Ovary (tissue), 7 donors: ENCODE measurements at regions not wholly inside any gene's neighbourhood (a gene's known extent, or its start where the extent isn't known, plus 50 kb on each side); places are given as distances from the start of the nearest gene placed in this dataset.

Source experiments
- DNase-seq, 5 donors: peaks; one replicate each; pipeline ENCODE4 v3.0.0-alpha.2; 2019 to 2020
- H3K27ac ChIP-seq, 2 donors: fragments of 200-600 bp; one replicate each; pipeline versions ENCODE4 v1.5.1 to v1.8.0; 2019 to 2022
- H3K27me3 ChIP-seq: fragments of 200-600 bp; one replicate; pipeline ENCODE4 v1.8.0; 2022
- H3K36me3 ChIP-seq: fragments of 200-600 bp; sonication (generic); one replicate; pipeline ENCODE4 v1.5.1; 2019
- H3K4me1 ChIP-seq: one replicate; pipeline ENCODE4 v1.8.1; 2013; ENCODE audit warnings: mild to moderate bottlenecking, moderate library complexity; ENCODE audit not compliant: insufficient read depth
- H3K4me3 ChIP-seq: fragments of 200-600 bp; sonication (generic); one replicate; pipeline ENCODE4 v1.5.1; 2017
- H3K9me3 ChIP-seq, 2 donors: fragments of 200-600 bp in 1 of 2; sonication (generic) in 1 of 2; one replicate each; pipeline versions ENCODE4 v1.5.1 to v1.8.1; 2013 to 2019; ENCODE audit warnings: mild to moderate bottlenecking in 1 of 2, moderate library complexity in 1 of 2
- CTCF ChIP-seq, 3 donors: fragments of 450-650 bp in 2 of 3; fragments of 200-600 bp in 1 of 3; IDR thresholded peaks; one replicate each; pipeline versions ENCODE4 v1.5.1 to v1.8.0; 2016 to 2022; ENCODE audit warnings: antibody characterized with exemption in 3 of 3, mild to moderate bottlenecking in 1 of 3
- EP300 ChIP-seq: sonication (generic); formaldehyde crosslinking; IDR thresholded peaks from one replicate; pipeline ENCODE4 v1.6.1; 2017; ENCODE audit warnings: antibody characterized with exemption
- POLR2A ChIP-seq: fragments of 450-650 bp; IDR thresholded peaks from one replicate; pipeline ENCODE4 v1.6.1; 2017; ENCODE audit warnings: antibody characterized with exemption, mild to moderate bottlenecking, moderate library complexity
- WGBS, 3 donors: extraction: QIAGEN DNeasy Blood & Tissue Kit in 1 of 3; methylation state at CpG; one replicate each; pipeline versions ENCODE4 v1.1.5 to v1.1.7; 2013 to 2017; 5-methylcytosine and 5-hydroxymethylcytosine counted together
- intact Hi-C, 4 donors: fragments of 100-400 bp; cut with DNase I; formaldehyde crosslinking; loops; one replicate each; pipeline versions ENCODE4 v1.11.0 to v1.15.1; 2022 to 2023
- donor health status: DM: no; HTN: no; CAD: no; lungs with moderate emphysema.
- donor health status: DM: no; HTN: no; CAD: no.
- donor health status: Bipolar disorder and iron deficiency.
- donor health status: DM: no; HTN: no; CAD: no.
- donor health status: DM: yes; HTN: yes; CAD: no.

GRCh38 chr3:22474706-22475445 lies 723.9 kb upstream of the ZNF385D start:
- H3K36me3 ChIP-seq = no peaks in the 10 kb centered on the region
- TF ChIP-seq POLR2A = no peak
- no peak for TF ChIP-seq CTCF (IDR thresholded peaks at IDR 0.05)
- no peak for TF ChIP-seq EP300
- WGBS, 3 donors = 81 to 91% (median 84%) methylated on average over 8 of the region's 8 CpGs
- no peak overlapping the region for H3K27ac ChIP-seq
- H3K27me3 ChIP-seq = no peaks in the 10 kb centered on the region
- DNase-seq = no peak
- intact Hi-C loops = no loop called here
- H3K4me3 ChIP-seq = no peak overlapping the region
- no peaks in the 10 kb centered on the region for H3K4me1 ChIP-seq
- H3K9me3 ChIP-seq = no peaks in the 10 kb centered on the region

GRCh38 chr3:22475665-22476240 lies 724.7 kb upstream of the ZNF385D start:
- intact Hi-C loops = no loop called here

GRCh38 chr3:22476976-22477375 lies 726.0 kb upstream of the ZNF385D start:
- TF ChIP-seq POLR2A (no peak), EP300 (no peak), CTCF (IDR thresholded peaks at IDR 0.05) (no peak)
- Histone ChIP-seq H3K36me3 (no peaks in the 10 kb centered on the region), H3K27ac (no peak overlapping the region), H3K27me3 (no peaks in the 10 kb centered on the region), H3K4me1 (no peaks in the 10 kb centered on the region), H3K4me3 (no peak overlapping the region), H3K9me3 (no peaks in the 10 kb centered on the region)
- intact Hi-C loops = no loop called here
- WGBS, 3 donors = 43 to 45% (median 44%) methylated on average over 1 of the region's 1 CpG
- DNase-seq = no peak

More at GRCh38 chr3:22475665-22476240, 724.7 kb upstream of the ZNF385D start:
- no peaks in the 10 kb centered on the region for H3K27me3 ChIP-seq
- H3K4me3 ChIP-seq = no peak overlapping the region
- H3K36me3 ChIP-seq = no peaks in the 10 kb centered on the region
- no peaks in the 10 kb centered on the region for H3K4me1 ChIP-seq
- H3K9me3 ChIP-seq = no peaks in the 10 kb centered on the region
- TF ChIP-seq EP300 (no peak), POLR2A (no peak)
- H3K27ac ChIP-seq = no peak overlapping the region
- WGBS, 3 donors = 93 to 95% (median 95%) methylated on average over 3 of the region's 3 CpGs
- DNase-seq = no peak

GRCh38 chr3:22485954-22486353 lies 717.2 kb upstream of the UBE2E2 start:
- Histone ChIP-seq H3K4me1 (no peaks in the 10 kb centered on the region), H3K36me3 (no peaks in the 10 kb centered on the region), H3K9me3 (no peaks in the 10 kb centered on the region), H3K27ac (no peak overlapping the region), H3K4me3 (no peak overlapping the region), H3K27me3 (no peaks in the 10 kb centered on the region)
- 76 to 78% (median 77%) methylated on average over 3 of the region's 3 CpGs for WGBS, 3 donors
- intact Hi-C loops = no loop called here
- TF ChIP-seq EP300 (no peak), POLR2A (no peak), CTCF (IDR thresholded peaks at IDR 0.05) (no peak)
- no peak for DNase-seq

GRCh38 chr3:22490747-22491146 lies 712.4 kb upstream of the UBE2E2 start:
- Histone ChIP-seq H3K27me3 (no peaks in the 10 kb centered on the region), H3K27ac (no peak overlapping the region), H3K9me3 (no peaks in the 10 kb centered on the region), H3K36me3 (no peaks in the 10 kb centered on the region), H3K4me1 (no peaks in the 10 kb centered on the region), H3K4me3 (no peak overlapping the region)
- no peak for DNase-seq
- TF ChIP-seq CTCF (IDR thresholded peaks at IDR 0.05) = no peak
- TF ChIP-seq POLR2A = no peak
- no peak for TF ChIP-seq EP300
- 8 to 52% (median 13%) methylated on average over 1 of the region's 1 CpG for WGBS, 3 donors
- intact Hi-C loops = no loop called here
